Suprapubic skin (tissue), 4 donors: ENCODE measurements at regions not wholly inside any gene's neighbourhood (a gene's known extent, or its start where the extent isn't known, plus 50 kb on each side); places are given as distances from the start of the nearest gene placed in this dataset.

Experiments used
- DNase-seq, 2 donors: peaks; one replicate each; pipeline ENCODE4 v3.0.0-alpha.2; 2019; ENCODE audit warnings: low spot score in 2 of 2
- H3K27ac ChIP-seq: fragments of 200-600 bp; sonication (generic); one replicate; pipeline ENCODE4 v1.5.1; 2019
- H3K27me3 ChIP-seq: fragments of 200-600 bp; sonication (generic); one replicate; pipeline ENCODE4 v1.5.1; 2019
- H3K36me3 ChIP-seq: fragments of 200-600 bp; sonication (generic); one replicate; pipeline ENCODE4 v1.5.1; 2019
- H3K4me1 ChIP-seq: fragments of 200-600 bp; sonication (generic); one replicate; pipeline ENCODE4 v1.5.1; 2019
- H3K4me3 ChIP-seq: fragments of 200-600 bp; sonication (generic); one replicate; pipeline ENCODE4 v1.5.1; 2019; ENCODE audit warnings: mild to moderate bottlenecking
- H3K9me3 ChIP-seq: fragments of 200-600 bp; sonication (generic); one replicate; pipeline ENCODE4 v1.5.1; 2019
- EP300 ChIP-seq: sonication (generic); formaldehyde crosslinking; IDR thresholded peaks from one replicate; pipeline ENCODE4 v1.6.1; 2017; ENCODE audit warnings: antibody characterized with exemption
- POLR2A ChIP-seq, 2 donors: fragments of 450-650 bp; IDR thresholded peaks; one replicate each; pipeline ENCODE4 v1.6.1; 2017; ENCODE audit warnings: antibody characterized with exemption in 2 of 2, mild to moderate bottlenecking in 2 of 2, moderate library complexity in 2 of 2
- POLR2AphosphoS5 ChIP-seq, 3 donors: sonication (generic); formaldehyde crosslinking; IDR thresholded peaks; one replicate each; pipeline ENCODE4 v1.6.1; 2017; ENCODE audit warnings: antibody characterized with exemption in 3 of 3
- WGBS: methylation state at CpG from one replicate; pipeline ENCODE4 v1.1.5; 2018; 5-methylcytosine and 5-hydroxymethylcytosine counted together
- TF ChIP-seq, protein P1 (sequence below), 2 donors: fragments of 200-600 bp in 1 of 2; fragments of 450-650 bp in 1 of 2; sonication (generic) in 1 of 2; IDR thresholded peaks; one replicate each; pipeline ENCODE4 v1.5.1; 2016 to 2019; ENCODE audit warnings: antibody characterized with exemption in 2 of 2, mild to moderate bottlenecking in 1 of 2, moderate library complexity in 1 of 2

GRCh38 chr7:128145191-128145590 lies 95.9 kb upstream of the LEP start:
- Histone ChIP-seq H3K9me3 (no peaks in the 10 kb centered on the region), H3K4me1 (no peaks in the 10 kb centered on the region), H3K27me3 (peaks cover 44% of the 10 kb centered on the region), H3K36me3 (no peaks in the 10 kb centered on the region), H3K27ac (no peak overlapping the region), H3K4me3 (no peak overlapping the region)
- 24% methylated on average over 2 of the region's 2 CpGs for WGBS
- DNase-seq: no peak
- TF ChIP-seq POLR2A (IDR thresholded peaks at IDR 0.05) (no peak), POLR2AphosphoS5 (IDR thresholded peaks at IDR 0.05) (no peak), EP300 (no peak)
- TF ChIP-seq, protein P1, sequence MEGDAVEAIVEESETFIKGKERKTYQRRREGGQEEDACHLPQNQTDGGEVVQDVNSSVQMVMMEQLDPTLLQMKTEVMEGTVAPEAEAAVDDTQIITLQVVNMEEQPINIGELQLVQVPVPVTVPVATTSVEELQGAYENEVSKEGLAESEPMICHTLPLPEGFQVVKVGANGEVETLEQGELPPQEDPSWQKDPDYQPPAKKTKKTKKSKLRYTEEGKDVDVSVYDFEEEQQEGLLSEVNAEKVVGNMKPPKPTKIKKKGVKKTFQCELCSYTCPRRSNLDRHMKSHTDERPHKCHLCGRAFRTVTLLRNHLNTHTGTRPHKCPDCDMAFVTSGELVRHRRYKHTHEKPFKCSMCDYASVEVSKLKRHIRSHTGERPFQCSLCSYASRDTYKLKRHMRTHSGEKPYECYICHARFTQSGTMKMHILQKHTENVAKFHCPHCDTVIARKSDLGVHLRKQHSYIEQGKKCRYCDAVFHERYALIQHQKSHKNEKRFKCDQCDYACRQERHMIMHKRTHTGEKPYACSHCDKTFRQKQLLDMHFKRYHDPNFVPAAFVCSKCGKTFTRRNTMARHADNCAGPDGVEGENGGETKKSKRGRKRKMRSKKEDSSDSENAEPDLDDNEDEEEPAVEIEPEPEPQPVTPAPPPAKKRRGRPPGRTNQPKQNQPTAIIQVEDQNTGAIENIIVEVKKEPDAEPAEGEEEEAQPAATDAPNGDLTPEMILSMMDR (IDR thresholded peaks at IDR 0.05): no peak

GRCh38 chr7:128146052-128146451 lies 95.0 kb upstream of the LEP start:
- WGBS: 40% methylated on average over 4 of the region's 4 CpGs
- TF ChIP-seq EP300: no peak
- TF ChIP-seq POLR2AphosphoS5 (IDR thresholded peaks at IDR 0.05): no peak
- TF ChIP-seq POLR2A (IDR thresholded peaks at IDR 0.05): no peak
- TF ChIP-seq, protein P1 (IDR thresholded peaks at IDR 0.05): no peak
- Histone ChIP-seq H3K27me3 (peaks cover 49% of the 10 kb centered on the region), H3K4me1 (no peaks in the 10 kb centered on the region), H3K36me3 (no peaks in the 10 kb centered on the region), H3K9me3 (no peaks in the 10 kb centered on the region), H3K27ac (no peak overlapping the region), H3K4me3 (no peak overlapping the region)
- DNase-seq: no peak

DNA sequence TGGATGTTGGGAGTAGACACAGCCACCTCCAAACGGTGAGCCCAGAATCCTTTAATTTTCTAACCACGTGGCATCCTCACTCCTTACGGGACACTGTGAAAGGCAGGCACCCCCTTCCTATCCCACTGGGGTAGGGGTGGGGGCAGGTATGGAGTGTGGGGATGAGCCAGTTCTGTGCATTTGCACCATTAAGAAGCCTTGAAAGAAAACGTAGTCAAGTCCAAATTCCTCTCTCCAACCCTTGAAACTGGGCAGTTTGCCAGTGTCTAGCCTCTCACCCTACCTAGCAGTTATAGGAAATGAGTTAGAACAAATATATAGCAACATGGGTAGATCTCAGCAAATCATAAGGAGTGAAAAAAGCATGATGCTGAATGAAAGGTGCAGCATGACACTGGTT lies 92.4 kb upstream of the LEP start:
- H3K4me3 ChIP-seq: no peak overlapping the region
- 53% methylated on average over 4 of the region's 4 CpGs for WGBS
- H3K4me1 ChIP-seq: no peaks in the 10 kb centered on the region
- H3K9me3 ChIP-seq: no peaks in the 10 kb centered on the region
- H3K27me3 ChIP-seq: peaks cover 49% of the 10 kb centered on the region
- H3K27ac ChIP-seq: no peak overlapping the region
- TF ChIP-seq POLR2AphosphoS5 (IDR thresholded peaks at IDR 0.05) (no peak), POLR2A (IDR thresholded peaks at IDR 0.05) (no peak), EP300 (no peak)
- TF ChIP-seq, protein P1 (IDR thresholded peaks at IDR 0.05): no peak
- DNase-seq: no peak
- no peaks in the 10 kb centered on the region for H3K36me3 ChIP-seq

DNA sequence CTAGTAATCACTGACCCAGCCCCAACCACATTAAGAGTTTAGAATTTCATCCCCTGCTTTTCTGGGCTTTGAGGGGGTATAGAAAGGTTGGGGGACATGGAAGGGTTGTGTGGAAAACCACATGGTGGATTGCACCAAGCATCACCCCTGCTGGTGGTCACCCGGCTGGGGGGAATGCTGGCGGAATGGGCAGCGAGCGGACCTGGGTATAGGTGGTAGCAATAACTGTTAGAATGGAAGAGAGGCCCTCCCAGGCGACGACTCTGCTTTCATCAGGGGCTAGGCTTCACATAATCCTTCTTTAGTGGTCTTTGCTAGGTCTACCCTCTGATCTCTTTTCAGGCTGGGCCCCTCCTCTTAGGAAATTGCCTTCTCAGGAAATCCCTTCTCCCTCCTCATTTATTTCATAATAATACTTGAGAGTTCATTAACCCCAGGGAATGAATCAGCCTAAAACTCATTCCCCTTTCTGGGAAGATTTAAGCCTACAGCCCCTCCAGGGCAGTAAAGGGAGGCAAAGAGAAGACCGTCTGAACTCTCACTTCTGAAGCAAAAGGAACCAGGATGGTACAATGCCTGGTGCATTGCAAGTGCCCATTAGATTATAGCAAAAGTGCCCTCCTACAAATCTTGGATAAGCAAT lies 90.7 kb upstream of the LEP start:
- DNase-seq: no peak
- Histone ChIP-seq H3K27ac (no peak overlapping the region), H3K27me3 (peaks cover 44% of the 10 kb centered on the region), H3K4me1 (no peaks in the 10 kb centered on the region), H3K9me3 (no peaks in the 10 kb centered on the region), H3K4me3 (no peak overlapping the region), H3K36me3 (no peaks in the 10 kb centered on the region)
- TF ChIP-seq POLR2A (IDR thresholded peaks at IDR 0.05) (no peak), POLR2AphosphoS5 (IDR thresholded peaks at IDR 0.05) (no peak), EP300 (no peak)
- TF ChIP-seq, protein P1 (IDR thresholded peaks at IDR 0.05): no peak
- WGBS: 85% methylated on average over 7 of the region's 7 CpGs

DNA sequence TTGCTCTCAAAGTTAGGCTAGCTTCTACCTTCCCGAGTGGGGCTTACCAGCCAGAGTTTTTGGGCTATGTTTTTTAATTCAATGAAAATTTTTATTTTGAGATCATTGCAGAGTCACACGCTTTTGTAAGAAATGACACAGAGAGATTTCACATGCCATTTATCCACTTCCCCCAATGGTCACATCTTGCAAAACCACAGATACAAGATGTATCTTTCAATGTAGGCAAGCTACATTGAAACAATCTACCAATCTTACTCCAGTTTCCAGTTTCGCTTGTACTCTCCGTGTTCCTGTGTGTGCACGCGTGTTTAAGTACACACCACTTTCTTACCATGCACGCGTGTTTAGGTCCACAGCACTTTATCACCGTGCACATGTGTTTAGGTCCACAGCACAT lies 89.4 kb upstream of the LEP start:
- Histone ChIP-seq H3K4me1 (no peaks in the 10 kb centered on the region), H3K27ac (no peak overlapping the region), H3K9me3 (no peaks in the 10 kb centered on the region), H3K4me3 (no peak overlapping the region), H3K36me3 (no peaks in the 10 kb centered on the region), H3K27me3 (peaks cover 39% of the 10 kb centered on the region)
- TF ChIP-seq POLR2AphosphoS5 (IDR thresholded peaks at IDR 0.05) (no peak), EP300 (no peak), POLR2A (IDR thresholded peaks at IDR 0.05) (no peak)
- TF ChIP-seq, protein P1 (IDR thresholded peaks at IDR 0.05): no peak
- 92% methylated on average over 9 of the region's 9 CpGs for WGBS
- no peak for DNase-seq
